ENCODE measurements at regions not wholly inside any gene's neighbourhood (a gene's known extent, or its start where the extent isn't known, plus 50 kb on each side); places are given as distances from the start of the nearest gene placed in this dataset.

DNA sequence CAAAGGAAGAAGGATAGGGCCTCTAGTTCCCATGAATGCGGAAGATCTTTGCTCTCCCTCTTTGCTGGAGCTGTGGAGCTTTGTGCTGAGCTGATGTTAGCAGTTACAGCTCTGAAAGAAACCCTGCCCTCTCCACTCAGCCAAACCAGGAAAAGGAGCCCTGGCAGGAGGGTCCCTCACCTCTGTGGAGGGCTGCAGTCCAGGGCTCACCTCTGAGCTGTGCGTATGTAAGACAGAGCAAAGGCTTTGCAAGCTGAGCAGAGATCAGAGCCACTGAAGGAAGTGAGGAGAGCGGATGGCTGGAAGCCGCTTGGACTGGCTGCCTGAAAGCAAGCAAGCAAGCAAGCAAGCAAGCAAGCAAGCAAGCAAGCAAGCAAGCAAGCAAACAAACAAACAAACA is 84.7 kb downstream of the RAMP3 start:
- ATAC-seq, result no peak
- no peaks in the 10 kb centered on the region for H3K9me3 ChIP-seq (replicated peaks; ENCODE audit: control insufficient read depth, insufficient read depth, low read length)
- TF ChIP-seq NBN (IDR thresholded peaks at IDR 0.05) (no peak), CREB1 (IDR thresholded peaks at IDR 0.05; ENCODE audit: low read depth) (no peak), ZSCAN29 (IDR thresholded peaks at IDR 0.05) (no peak), POLR2AphosphoS2 (IDR thresholded peaks at IDR 0.05; ENCODE audit: low read depth, low read length) (no peak), ZBTB4 (CRISPR knock-in tag; IDR thresholded peaks at IDR 0.05) (no peak), RAD51 (IDR thresholded peaks at IDR 0.05) (no peak), STAT1 (conservative IDR thresholded peaks at IDR 0.05) (no peak), RAD21 (IDR thresholded peaks at IDR 0.05; ENCODE audit: insufficient read depth, low read depth, low read length) (no peak), IRF4 (IDR thresholded peaks at IDR 0.05; ENCODE audit: low read depth, low read length) (no peak), PBX3 (IDR thresholded peaks at IDR 0.05; ENCODE audit: insufficient replicate concordance, low read depth, low read length) (no peak), MYB (IDR thresholded peaks at IDR 0.05; ENCODE audit: borderline replicate concordance, low read depth, low read length) (no peak), CHD1 (IDR thresholded peaks at IDR 0.05; ENCODE audit: low read depth, low read length) (no peak), MTA3 (IDR thresholded peaks at IDR 0.05; ENCODE audit: borderline replicate concordance, low read length) (no peak)
- TF ChIP-seq, protein P1, sequence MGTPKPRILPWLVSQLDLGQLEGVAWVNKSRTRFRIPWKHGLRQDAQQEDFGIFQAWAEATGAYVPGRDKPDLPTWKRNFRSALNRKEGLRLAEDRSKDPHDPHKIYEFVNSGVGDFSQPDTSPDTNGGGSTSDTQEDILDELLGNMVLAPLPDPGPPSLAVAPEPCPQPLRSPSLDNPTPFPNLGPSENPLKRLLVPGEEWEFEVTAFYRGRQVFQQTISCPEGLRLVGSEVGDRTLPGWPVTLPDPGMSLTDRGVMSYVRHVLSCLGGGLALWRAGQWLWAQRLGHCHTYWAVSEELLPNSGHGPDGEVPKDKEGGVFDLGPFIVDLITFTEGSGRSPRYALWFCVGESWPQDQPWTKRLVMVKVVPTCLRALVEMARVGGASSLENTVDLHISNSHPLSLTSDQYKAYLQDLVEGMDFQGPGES (IDR thresholded peaks at IDR 0.05), result no peak

More for the DNA sequence above, 84.7 kb downstream of the RAMP3 start:
- intact Hi-C loops (cut with micrococcal nuclease; ENCODE audit: unreplicated experiment), result no loop called here
- POLR2A ChIA-PET, result interaction anchor here (1.1 kb wide), 1 partner anchor 13 kb away, joined by 3 read pairs; no protein-coding TSS in a partner anchor
- Histone ChIP-seq H3K36me3 (ENCODE audit: control insufficient read depth in 2 of 2, insufficient read depth in 2 of 2, low read length in 1 of 2) (no peaks in the 10 kb centered on the region), H3K4me2 (ENCODE audit: control insufficient read depth, insufficient read depth) (no peak overlapping the region), H3K27ac (ENCODE audit: control insufficient read depth, insufficient read depth) (no peak overlapping the region), H3K79me2 (ENCODE audit: control insufficient read depth, insufficient read depth, low read length) (no peaks in the 10 kb centered on the region), H3K4me3 (no peak overlapping the region), H4K20me1 (ENCODE audit: control insufficient read depth, insufficient read depth) (no peaks in the 10 kb centered on the region), H3K4me1 (ENCODE audit: control insufficient read depth, insufficient read depth, low read length) (no peaks in the 10 kb centered on the region), H3K27me3 (replicated peaks in 1 of 2; ENCODE audit: control insufficient read depth in 2 of 2, insufficient read depth in 2 of 2, low read length in 1 of 2) (peaks cover 6 to 8% of the 10 kb centered on the region in 2 experiments; a peak in 3 of 4 replicates), H3K9ac (ENCODE audit: control insufficient read depth, insufficient read depth, low read length) (no peak overlapping the region), H2AFZ (ENCODE audit: control insufficient read depth, low read depth, low read length) (no peak overlapping the region)
- in situ Hi-C loops (cut with MboI), result no loop called here
- SMC1A ChIA-PET (ENCODE audit: uncharacterized antibody, unreplicated experiment), result no interaction called here
- BruUV-seq (replicated peaks), result no TSS peak
- CTCF ChIA-PET, result no interaction called here
- RAD21 ChIA-PET (ENCODE audit: unreplicated experiment), result no interaction called here
- DNase-seq (ENCODE audit: low read depth, low spot score), result no peak
- WGBS (ENCODE audit: insufficient coverage, insufficient replicate concordance, low lambda C conversion rate, missing lambda C conversion rate), result 58% methylated on average over 4 of the region's 4 CpGs
- no peak for FAIRE-seq

Measured in GM12878 (cell line).